ENCODE measurements at regions not wholly inside any gene's neighbourhood (a gene's known extent, or its start where the extent isn't known, plus 50 kb on each side); places are given as distances from the start of the nearest gene placed in this dataset.

DNA sequence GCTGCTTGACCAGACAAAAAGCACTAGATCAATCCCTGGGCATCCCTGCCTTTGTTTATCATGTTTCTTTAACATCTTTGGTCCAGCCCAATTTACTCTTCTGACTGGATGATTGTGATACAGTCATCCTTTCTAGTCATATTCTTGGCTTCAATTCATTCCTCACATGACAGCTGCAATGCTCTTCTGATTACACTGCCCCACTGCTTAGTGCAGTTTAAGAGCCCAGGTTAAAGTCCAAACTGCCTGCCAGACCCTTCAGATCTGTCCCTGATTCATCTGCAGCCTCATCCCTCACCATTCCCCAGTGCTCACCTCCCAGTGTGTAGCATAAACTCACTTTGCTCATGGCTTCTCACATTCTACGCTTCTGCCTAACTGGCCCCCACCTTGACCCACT lies 383.8 kb downstream of the TNS3 start:
- TF ChIP-seq, protein P1, sequence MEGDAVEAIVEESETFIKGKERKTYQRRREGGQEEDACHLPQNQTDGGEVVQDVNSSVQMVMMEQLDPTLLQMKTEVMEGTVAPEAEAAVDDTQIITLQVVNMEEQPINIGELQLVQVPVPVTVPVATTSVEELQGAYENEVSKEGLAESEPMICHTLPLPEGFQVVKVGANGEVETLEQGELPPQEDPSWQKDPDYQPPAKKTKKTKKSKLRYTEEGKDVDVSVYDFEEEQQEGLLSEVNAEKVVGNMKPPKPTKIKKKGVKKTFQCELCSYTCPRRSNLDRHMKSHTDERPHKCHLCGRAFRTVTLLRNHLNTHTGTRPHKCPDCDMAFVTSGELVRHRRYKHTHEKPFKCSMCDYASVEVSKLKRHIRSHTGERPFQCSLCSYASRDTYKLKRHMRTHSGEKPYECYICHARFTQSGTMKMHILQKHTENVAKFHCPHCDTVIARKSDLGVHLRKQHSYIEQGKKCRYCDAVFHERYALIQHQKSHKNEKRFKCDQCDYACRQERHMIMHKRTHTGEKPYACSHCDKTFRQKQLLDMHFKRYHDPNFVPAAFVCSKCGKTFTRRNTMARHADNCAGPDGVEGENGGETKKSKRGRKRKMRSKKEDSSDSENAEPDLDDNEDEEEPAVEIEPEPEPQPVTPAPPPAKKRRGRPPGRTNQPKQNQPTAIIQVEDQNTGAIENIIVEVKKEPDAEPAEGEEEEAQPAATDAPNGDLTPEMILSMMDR (IDR thresholded peaks at IDR 0.05): no peak
- no peak for TF ChIP-seq POLR2A (IDR thresholded peaks at IDR 0.05)

Data from adrenal gland (tissue), 5 donors.